Stimulated activated CD8-positive, alpha-beta memory T cell treated with anti-CD3 and anti-CD28 coated beads, Interleukin-12 subunit alpha, Interleukin-12 subunit beta, amount 100 ng/mL, for 24 hours (primary cell): ENCODE measurements at regions not wholly inside any gene's neighbourhood (a gene's known extent, or its start where the extent isn't known, plus 50 kb on each side); places are given as distances from the start of the nearest gene placed in this dataset.
A peak's percentile ranks its signal among the peaks of the same experiment; 100 is the strongest.
"Not testable (repeated sequence)": the region's sequence is repeated elsewhere in the genome, so short reads cannot be mapped to it uniquely, and the experiment has no call there.

ENCODE experiments used
- DNase-seq: peaks from one replicate; pipeline ENCODE4 v3.0.0-alpha.2; 2020; ENCODE audit errors: extremely low read depth

GRCh38 chr3:30467596-30468238 is 138.7 kb upstream of the TGFBR2 start:
- DNase-seq = no peak

GRCh38 chr3:30469133-30469532 is 137.3 kb upstream of the TGFBR2 start:
- DNase-seq = no peak

- no peak for DNase-seq
These were observed 135.9 kb upstream of the TGFBR2 start for GRCh38 chr3:30470496-30470895.

GRCh38 chr3:30471066-30471465 is 135.3 kb upstream of the TGFBR2 start:
- no peak for DNase-seq

DNA sequence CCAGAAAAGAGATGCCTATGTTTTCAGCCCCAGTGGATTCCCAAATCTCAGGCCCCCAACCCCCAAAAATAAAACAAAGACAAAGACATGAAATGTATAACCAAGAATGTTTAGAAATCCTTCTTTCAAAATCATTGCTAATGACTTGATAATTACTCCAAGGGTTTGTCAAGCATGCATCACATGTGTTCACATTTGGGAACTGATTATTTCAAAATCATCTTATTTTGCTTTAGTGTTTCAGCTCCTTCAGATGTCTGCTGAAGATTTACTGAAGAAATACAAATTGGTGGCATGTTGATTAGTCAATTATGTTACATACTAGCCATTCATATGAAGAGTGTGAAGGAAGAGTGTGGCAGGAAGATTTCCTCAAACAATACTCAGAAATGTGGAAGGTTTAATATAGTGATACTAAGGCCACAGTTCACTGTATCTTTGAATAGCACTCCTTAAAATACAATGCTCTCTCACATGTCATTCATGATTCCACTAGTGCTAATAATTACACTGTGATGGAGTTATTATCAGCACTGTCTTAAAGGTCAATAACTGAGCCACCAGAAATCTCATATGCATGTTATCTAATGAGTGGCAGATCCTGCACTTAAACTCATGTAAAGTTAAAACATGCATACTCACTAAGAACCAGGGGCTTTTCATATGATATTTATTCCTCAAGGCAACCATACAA is 134.5 kb upstream of the TGFBR2 start:
- no peak for DNase-seq

- DNase-seq = no peak
These were observed 132.9 kb upstream of the TGFBR2 start for GRCh38 chr3:30473374-30474051.

DNA sequence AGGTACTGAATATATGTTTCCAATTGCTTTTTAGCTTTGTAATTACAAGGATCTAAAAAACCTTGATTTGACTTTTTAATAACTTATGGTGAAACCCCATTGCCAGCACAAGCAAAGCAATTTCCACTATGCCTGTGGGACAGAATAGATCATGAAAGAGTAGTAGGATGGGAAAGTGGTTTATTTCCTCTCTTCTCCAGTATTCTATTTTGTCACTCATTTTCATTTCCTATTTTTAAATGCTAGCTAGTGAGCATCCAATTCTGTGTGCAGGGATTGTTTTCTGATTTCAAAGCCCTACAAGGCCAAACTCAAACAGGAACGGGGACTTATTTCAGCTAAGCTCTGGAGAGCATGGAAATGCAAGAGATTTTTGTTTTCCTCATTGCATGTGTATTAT is 132.0 kb upstream of the TGFBR2 start:
- DNase-seq = no peak

DNA sequence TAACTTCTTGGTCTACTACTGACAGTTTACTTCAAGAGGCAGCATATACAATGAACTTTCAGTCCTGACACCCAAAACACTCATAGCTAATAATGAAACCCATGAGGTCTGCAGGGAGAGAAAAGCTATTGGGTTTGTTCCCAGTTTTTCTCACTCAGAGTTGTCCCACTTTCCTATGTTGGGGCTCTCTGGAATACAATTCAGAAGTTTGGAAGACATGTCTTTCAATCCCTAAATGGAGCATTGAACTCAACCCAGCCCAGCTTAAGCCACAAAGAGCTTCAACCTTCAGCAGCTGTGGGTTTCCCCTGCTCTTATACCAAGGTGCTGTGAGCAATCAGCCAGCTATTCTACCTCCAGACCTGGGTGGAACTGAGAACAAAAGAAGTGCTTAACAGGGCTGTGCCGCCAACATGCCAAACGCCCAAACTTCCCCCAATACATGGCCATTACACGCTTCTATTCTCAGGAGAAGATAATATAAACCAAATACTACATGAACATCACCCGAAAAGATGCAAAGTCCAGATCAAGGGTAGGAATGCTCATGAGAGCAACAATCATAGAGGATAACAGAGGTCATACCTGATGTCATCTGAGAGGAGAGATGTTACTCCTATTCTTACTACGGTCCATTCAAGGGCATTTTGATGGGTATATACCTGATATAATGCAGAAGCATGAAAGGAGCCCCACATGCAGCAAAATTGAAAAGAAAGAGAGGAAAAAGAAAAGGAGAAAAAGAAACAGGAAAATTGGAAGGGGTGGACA is 131.2 kb upstream of the TGFBR2 start:
- peak; percentile 3 for DNase-seq

GRCh38 chr3:30475809-30476178 is 130.6 kb upstream of the TGFBR2 start:
- DNase-seq = no peak

DNA sequence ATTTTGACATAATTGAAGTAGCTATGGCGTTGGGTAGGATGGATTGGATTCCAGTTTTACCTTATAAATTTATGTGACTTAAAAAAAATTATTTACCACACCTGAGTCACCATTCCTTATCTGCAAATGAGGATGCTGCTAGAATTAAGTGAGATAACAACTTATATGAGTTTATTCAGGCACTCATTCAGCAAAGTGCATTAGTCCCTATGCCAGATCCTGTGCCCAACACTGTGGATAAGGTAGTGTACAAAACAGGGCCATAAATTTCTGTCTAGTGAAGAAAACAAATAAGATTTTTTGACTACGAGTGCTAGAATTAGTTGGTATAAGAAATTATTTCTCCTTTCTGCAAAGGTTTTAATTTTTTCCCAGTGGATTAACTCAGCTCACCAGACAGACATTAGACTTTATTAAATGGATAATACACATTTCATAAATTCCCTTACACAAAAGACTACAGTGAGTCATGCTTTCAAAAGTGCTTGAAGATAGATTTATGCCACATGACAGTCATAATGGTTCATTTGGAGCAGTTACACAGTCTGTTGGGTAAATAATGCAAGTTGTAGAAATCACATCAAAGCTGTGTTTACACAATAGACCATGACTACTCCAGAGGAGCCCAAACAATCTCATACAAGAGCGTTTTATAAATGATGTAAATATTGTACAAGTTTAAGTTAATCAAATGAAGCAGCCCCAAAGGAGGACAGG is 129.9 kb upstream of the TGFBR2 start:
- DNase-seq = no peak

GRCh38 chr3:30477149-30477921 is 129.1 kb upstream of the TGFBR2 start:
- no peak for DNase-seq

GRCh38 chr3:30479737-30480136 is 126.7 kb upstream of the TGFBR2 start:
- DNase-seq = not testable (repeated sequence)

DNA sequence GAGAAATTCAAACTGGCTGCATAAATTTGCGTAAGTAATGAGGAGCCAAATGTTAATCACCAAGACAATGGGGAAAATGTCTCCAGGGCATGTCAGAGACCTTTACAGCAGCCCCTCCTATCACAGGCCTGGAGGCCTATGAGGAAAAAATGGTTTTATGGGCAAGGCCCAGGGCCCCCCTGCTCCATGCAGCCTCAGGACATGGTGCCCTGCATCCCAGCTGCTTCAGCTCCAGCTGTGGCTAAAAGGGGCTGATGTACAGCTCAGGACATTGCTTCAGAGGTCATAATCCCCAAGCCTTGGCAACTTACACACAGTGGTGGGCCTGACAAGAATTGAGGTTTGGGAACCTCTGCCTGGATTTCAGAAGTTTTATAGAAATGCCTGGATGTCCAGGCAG is 126.2 kb upstream of the TGFBR2 start:
- not testable (repeated sequence) for DNase-seq

DNA sequence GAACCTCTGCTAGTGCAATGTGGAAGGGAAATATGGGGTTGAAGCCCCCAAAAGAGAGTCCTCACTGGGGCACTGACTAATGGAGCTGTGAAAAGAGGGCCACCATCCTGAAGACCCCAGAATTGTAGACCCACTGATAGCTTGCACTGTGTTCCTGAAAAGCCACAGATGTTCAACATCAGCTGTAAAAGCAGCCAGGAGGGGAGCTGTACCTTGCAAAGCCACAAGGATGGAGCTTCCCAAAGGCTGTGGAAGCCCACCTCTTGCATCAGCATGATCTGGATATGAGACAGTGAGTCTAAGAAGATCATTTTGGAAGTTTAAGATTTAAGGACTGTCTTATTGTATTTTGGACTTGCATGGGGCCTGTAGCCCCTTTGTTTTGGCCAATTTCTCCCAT is 125.8 kb upstream of the TGFBR2 start:
- no peak for DNase-seq

GRCh38 chr3:30481241-30481640 is 125.2 kb upstream of the TGFBR2 start:
- DNase-seq = no peak

GRCh38 chr3:30484229-30484628 is 122.2 kb upstream of the TGFBR2 start:
- DNase-seq = not testable (repeated sequence)

DNA sequence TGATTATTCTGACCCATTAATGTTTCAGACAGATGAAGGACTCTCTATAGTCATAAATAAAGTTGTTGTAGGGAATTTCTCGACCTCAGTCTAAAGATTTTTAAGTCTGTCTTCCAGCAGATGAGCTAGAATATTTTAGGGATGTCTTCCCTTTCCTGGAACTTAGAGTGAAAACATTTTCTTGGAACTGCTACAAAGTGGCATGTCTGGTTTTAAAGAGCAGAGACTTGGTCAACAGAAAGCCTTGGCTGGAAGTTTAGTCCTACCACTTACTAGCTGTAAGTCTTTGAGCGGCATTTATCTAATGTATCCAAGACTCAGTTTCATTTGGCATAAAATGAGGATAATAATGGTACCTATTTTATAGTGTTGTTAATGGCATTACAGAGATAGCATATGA is 120.0 kb upstream of the TGFBR2 start:
- no peak for DNase-seq

- DNase-seq = no peak
These were observed 118.2 kb upstream of the TGFBR2 start for GRCh38 chr3:30488070-30488756.

DNA sequence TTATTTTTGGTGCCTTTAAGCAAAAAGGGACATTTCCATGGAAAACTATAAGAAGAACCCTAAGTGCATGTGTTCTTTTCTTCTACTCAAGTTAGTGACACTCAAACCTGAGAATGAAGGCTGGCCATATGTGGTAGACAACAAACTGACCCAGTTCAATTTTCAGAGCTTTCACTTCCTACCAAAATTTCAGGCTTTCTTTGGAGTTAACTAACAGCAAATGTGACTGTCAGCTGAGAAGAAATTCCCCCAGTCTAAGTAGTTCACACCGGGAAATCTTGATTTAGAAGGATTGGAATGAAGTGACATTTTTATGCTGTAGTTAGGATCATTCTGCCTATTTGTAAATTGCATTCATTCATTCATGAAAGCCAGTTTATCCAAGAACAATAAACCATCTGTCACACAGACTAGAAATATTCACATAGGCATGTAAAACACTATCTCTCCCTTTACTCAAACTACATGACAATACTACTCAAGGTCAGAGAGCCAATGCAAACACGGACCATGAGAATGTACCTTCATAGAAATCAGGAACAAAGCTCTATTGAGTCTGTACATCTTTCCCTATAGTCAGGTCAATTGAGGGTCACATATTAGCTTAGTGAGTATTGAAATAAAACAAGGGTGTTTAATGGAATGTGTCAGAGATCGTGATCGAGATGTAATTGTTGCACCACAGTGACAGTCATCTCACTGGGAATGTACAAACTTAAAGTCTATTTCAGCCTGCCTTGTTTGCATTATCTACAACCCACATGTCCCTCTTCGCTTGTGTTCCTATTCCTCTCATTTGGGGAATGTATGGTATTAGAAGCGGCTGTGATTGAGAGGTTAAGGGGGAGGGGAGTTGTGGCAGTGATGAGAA is 113.8 kb upstream of the TGFBR2 start:
- DNase-seq = no peak
